KMS-11 (cell line): ENCODE measurements at regions not wholly inside any gene's neighbourhood (a gene's known extent, or its start where the extent isn't known, plus 50 kb on each side); places are given as distances from the start of the nearest gene placed in this dataset.
A peak's percentile ranks its signal among the peaks of the same experiment; 100 is the strongest.

ENCODE experiments used
- H2AFZ ChIP-seq: fragments of 200-600 bp; sonication (generic); 2 replicates; pipeline ENCODE4 v1.6.1; 2016; ENCODE audit warnings: antibody characterized with exemption, mixed run types, low read depth
- H3K27ac ChIP-seq: fragments of 200-600 bp; sonication (generic); 2 replicates; pipeline ENCODE4 v1.6.1; 2016; ENCODE audit warnings: mild to moderate bottlenecking, mixed run types
- H3K27me3 ChIP-seq: fragments of 200-600 bp; sonication (generic); 2 replicates; pipeline ENCODE4 v1.6.1; 2017; ENCODE audit warnings: mild to moderate bottlenecking, low read depth, mixed run types, moderate library complexity; ENCODE audit not compliant: insufficient read depth
- H3K36me3 ChIP-seq: fragments of 200-600 bp; sonication (generic); 2 replicates; pipeline ENCODE4 v1.6.1; 2017; ENCODE audit warnings: mild to moderate bottlenecking, mixed run types; ENCODE audit not compliant: insufficient read depth
- H3K4me1 ChIP-seq: fragments of 200-600 bp; sonication (generic); 2 replicates; pipeline ENCODE4 v1.6.1; 2016; ENCODE audit warnings: mild to moderate bottlenecking, low read depth, mixed run types; ENCODE audit not compliant: poor library complexity, severe bottlenecking
- H3K4me2 ChIP-seq: fragments of 200-600 bp; sonication (generic); 2 replicates; pipeline ENCODE4 v1.7.0; 2016; ENCODE audit warnings: mild to moderate bottlenecking, mixed run types
- H3K4me3 ChIP-seq: fragments of 200-600 bp; sonication (generic); IDR thresholded peaks from 2 replicates; pipeline ENCODE4 v1.6.1; 2017; ENCODE audit warnings: low read depth, low read length, mixed read lengths; ENCODE audit not compliant: insufficient read depth
- H3K79me2 ChIP-seq: fragments of 200-600 bp; sonication (generic); 2 replicates; pipeline ENCODE4 v1.6.1; 2016; ENCODE audit warnings: low read depth, mixed run types; ENCODE audit not compliant: insufficient read depth
- H3K9ac ChIP-seq: fragments of 200-600 bp; sonication (generic); 2 replicates; pipeline ENCODE4 v1.6.1; 2016; ENCODE audit warnings: mild to moderate bottlenecking, mixed run types
- H4K20me1 ChIP-seq: fragments of 200-600 bp; sonication (generic); 2 replicates; pipeline ENCODE4 v1.6.1; 2016; ENCODE audit warnings: mild to moderate bottlenecking, mixed run types; ENCODE audit not compliant: insufficient read depth
- CTCF ChIP-seq: fragments of 200-600 bp; sonication (generic); conservative IDR thresholded peaks from 2 replicates; pipeline ENCODE4 v1.6.1; 2017; ENCODE audit warnings: low read depth, mild to moderate bottlenecking, antibody characterized with exemption, low read length, moderate library complexity, mixed read lengths

- TF ChIP-seq CTCF: no peak
- no peaks in the 10 kb centered on the region for H3K4me1 ChIP-seq
- no peak overlapping the region for H3K4me2 ChIP-seq
- H2AFZ ChIP-seq: no peak overlapping the region
- H3K9ac ChIP-seq: no peak overlapping the region
- no peaks in the 10 kb centered on the region for H3K36me3 ChIP-seq
- H3K27ac ChIP-seq: no peak overlapping the region
- H3K79me2 ChIP-seq: no peaks in the 10 kb centered on the region
- no peaks in the 10 kb centered on the region for H3K27me3 ChIP-seq
- no peak overlapping the region for H3K4me3 ChIP-seq
- no peaks in the 10 kb centered on the region for H4K20me1 ChIP-seq
These were observed 123.3 kb upstream of the CWC22 start for GRCh38 chr2:180130403-180130802.

- H3K9ac ChIP-seq: no peak overlapping the region
- H3K36me3 ChIP-seq: no peaks in the 10 kb centered on the region
- no peak for TF ChIP-seq CTCF
These were observed 121.8 kb upstream of the CWC22 start for GRCh38 chr2:180128861-180129260.

GRCh38 chr2:180125245-180125962 is 118.3 kb upstream of the CWC22 start:
- no peak overlapping the region for H3K27ac ChIP-seq
- H3K9ac ChIP-seq: no peak overlapping the region
- no peaks in the 10 kb centered on the region for H3K4me1 ChIP-seq
- no peaks in the 10 kb centered on the region for H4K20me1 ChIP-seq
- H3K4me3 ChIP-seq: no peak overlapping the region
- no peak overlapping the region for H3K4me2 ChIP-seq
- peak overlapping the region; percentile 16 for H2AFZ ChIP-seq
- H3K27me3 ChIP-seq: no peaks in the 10 kb centered on the region
- no peaks in the 10 kb centered on the region for H3K36me3 ChIP-seq
- TF ChIP-seq CTCF: peak; percentile 71
- no peaks in the 10 kb centered on the region for H3K79me2 ChIP-seq

More at GRCh38 chr2:180128861-180129260, 121.8 kb upstream of the CWC22 start:
- no peaks in the 10 kb centered on the region for H3K4me1 ChIP-seq
- no peak overlapping the region for H3K4me3 ChIP-seq
- H3K27me3 ChIP-seq: no peaks in the 10 kb centered on the region
- H3K27ac ChIP-seq: no peak overlapping the region
- H4K20me1 ChIP-seq: no peaks in the 10 kb centered on the region
- H3K79me2 ChIP-seq: no peaks in the 10 kb centered on the region
- no peak overlapping the region for H3K4me2 ChIP-seq
- H2AFZ ChIP-seq: no peak overlapping the region

GRCh38 chr2:180124273-180125139 is 117.4 kb upstream of the CWC22 start:
- H3K9ac ChIP-seq: no peak overlapping the region
- H3K27me3 ChIP-seq: no peaks in the 10 kb centered on the region
- 0 out of 2 replicates have a peak overlapping the region, but pooled peaks have one; percentile 16 for H2AFZ ChIP-seq
- no peaks in the 10 kb centered on the region for H4K20me1 ChIP-seq
- H3K4me3 ChIP-seq: no peak overlapping the region
- H3K79me2 ChIP-seq: no peaks in the 10 kb centered on the region
- no peaks in the 10 kb centered on the region for H3K36me3 ChIP-seq
- H3K4me2 ChIP-seq: no peak overlapping the region
- H3K4me1 ChIP-seq: no peaks in the 10 kb centered on the region
- TF ChIP-seq CTCF: peak; percentile 81
- no peak overlapping the region for H3K27ac ChIP-seq
